ENCODE measurements at regions not wholly inside any gene's neighbourhood (a gene's known extent, or its start where the extent isn't known, plus 50 kb on each side); places are given as distances from the start of the nearest gene placed in this dataset.

DNA sequence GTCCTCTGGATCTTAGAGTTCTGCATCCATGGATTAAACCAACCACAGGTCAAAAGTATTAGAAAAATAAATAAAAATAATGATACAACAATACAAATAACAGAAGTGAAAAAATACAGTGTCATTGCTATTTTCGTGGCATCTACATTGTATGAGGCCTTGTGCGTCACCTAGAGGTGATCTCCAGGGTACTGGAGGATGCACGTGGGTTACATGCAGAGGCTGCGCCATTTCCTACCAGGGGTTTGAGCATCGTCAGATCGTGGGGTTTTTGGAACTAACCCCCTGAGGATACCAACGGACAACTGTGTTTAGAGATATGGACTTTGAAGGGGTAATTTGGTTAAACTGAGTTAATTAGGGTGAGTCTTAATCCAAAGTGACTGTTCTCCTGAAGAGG is 224.7 kb downstream of the ENGASE start:
- H3K9me3 ChIP-seq (ENCODE audit: insufficient read depth, low read length) = no peaks in the 10 kb centered on the region
- H3K4me3 ChIP-seq (ENCODE audit: insufficient read depth, low read length, poor library complexity, severe bottlenecking) = no peak overlapping the region
- H4K20me1 ChIP-seq (ENCODE audit: low read depth, low read length) = no peaks in the 10 kb centered on the region
- H3K27ac ChIP-seq (ENCODE audit: low read depth, low read length) = no peak overlapping the region
- no peak overlapping the region for H3K4me2 ChIP-seq (ENCODE audit: low read depth, low read length, poor library complexity, severe bottlenecking)
- no peaks in the 10 kb centered on the region for H3F3A ChIP-seq (ENCODE audit: insufficient read depth)
- H3K9me2 ChIP-seq (replicated peaks; ENCODE audit: insufficient read depth, low read length) = no peaks in the 10 kb centered on the region
- no peak overlapping the region for H2AFZ ChIP-seq (ENCODE audit: low read depth, low read length, severe bottlenecking)
- H3K27me3 ChIP-seq (ENCODE audit: low read length) = no peaks in the 10 kb centered on the region
- no peak overlapping the region for H3K9ac ChIP-seq (ENCODE audit: low read length)
- TF ChIP-seq, protein P1, sequence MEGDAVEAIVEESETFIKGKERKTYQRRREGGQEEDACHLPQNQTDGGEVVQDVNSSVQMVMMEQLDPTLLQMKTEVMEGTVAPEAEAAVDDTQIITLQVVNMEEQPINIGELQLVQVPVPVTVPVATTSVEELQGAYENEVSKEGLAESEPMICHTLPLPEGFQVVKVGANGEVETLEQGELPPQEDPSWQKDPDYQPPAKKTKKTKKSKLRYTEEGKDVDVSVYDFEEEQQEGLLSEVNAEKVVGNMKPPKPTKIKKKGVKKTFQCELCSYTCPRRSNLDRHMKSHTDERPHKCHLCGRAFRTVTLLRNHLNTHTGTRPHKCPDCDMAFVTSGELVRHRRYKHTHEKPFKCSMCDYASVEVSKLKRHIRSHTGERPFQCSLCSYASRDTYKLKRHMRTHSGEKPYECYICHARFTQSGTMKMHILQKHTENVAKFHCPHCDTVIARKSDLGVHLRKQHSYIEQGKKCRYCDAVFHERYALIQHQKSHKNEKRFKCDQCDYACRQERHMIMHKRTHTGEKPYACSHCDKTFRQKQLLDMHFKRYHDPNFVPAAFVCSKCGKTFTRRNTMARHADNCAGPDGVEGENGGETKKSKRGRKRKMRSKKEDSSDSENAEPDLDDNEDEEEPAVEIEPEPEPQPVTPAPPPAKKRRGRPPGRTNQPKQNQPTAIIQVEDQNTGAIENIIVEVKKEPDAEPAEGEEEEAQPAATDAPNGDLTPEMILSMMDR (IDR thresholded peaks at IDR 0.05; ENCODE audit: insufficient read depth, low read length, poor library complexity, severe bottlenecking) = no peak
- no peak for TF ChIP-seq EZH2phosphoT487 (conservative IDR thresholded peaks at IDR 0.05; ENCODE audit: low read length)
- H3K36me3 ChIP-seq (ENCODE audit: low read length) = no peaks in the 10 kb centered on the region
- no peaks in the 10 kb centered on the region for H3K79me2 ChIP-seq (ENCODE audit: insufficient read depth, low read length)

DNA sequence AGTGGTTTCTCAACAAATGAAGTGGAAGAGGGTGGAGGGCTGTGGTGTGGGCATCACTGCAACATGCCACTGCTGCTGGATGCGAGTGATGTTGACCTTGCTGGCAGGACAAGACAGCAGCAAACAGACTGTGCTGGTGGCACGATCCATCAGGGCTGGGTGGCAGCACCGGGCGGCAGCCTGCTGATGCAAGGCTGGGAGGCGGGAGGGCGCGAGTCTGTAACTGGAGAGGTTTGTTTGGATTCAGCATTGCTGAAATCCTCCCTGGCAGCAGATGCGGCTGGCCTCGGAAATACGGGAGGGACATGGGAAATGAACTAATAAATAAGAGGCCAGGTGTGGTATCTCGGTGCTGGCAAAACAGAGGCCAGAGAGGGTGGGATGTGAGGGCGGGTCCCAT is 224.2 kb downstream of the ENGASE start:
- Histone ChIP-seq H3K9ac (ENCODE audit: low read length) (no peak overlapping the region), H4K20me1 (ENCODE audit: low read depth, low read length) (no peaks in the 10 kb centered on the region), H3K9me2 (replicated peaks; ENCODE audit: insufficient read depth, low read length) (no peaks in the 10 kb centered on the region), H3K79me2 (ENCODE audit: insufficient read depth, low read length) (no peaks in the 10 kb centered on the region), H3K36me3 (ENCODE audit: low read length) (no peaks in the 10 kb centered on the region), H3K9me3 (ENCODE audit: insufficient read depth, low read length) (no peaks in the 10 kb centered on the region), H2AFZ (ENCODE audit: low read depth, low read length, severe bottlenecking) (no peak overlapping the region), H3F3A (ENCODE audit: insufficient read depth) (no peaks in the 10 kb centered on the region), H3K27me3 (ENCODE audit: low read length) (no peaks in the 10 kb centered on the region), H3K4me2 (ENCODE audit: low read depth, low read length, poor library complexity, severe bottlenecking) (no peak overlapping the region), H3K4me3 (ENCODE audit: insufficient read depth, low read length, poor library complexity, severe bottlenecking) (no peak overlapping the region), H3K27ac (ENCODE audit: low read depth, low read length) (no peak overlapping the region)
- TF ChIP-seq, protein P1 (IDR thresholded peaks at IDR 0.05; ENCODE audit: insufficient read depth, low read length, poor library complexity, severe bottlenecking) = no peak
- no peak for TF ChIP-seq EZH2phosphoT487 (conservative IDR thresholded peaks at IDR 0.05; ENCODE audit: low read length)

DNA sequence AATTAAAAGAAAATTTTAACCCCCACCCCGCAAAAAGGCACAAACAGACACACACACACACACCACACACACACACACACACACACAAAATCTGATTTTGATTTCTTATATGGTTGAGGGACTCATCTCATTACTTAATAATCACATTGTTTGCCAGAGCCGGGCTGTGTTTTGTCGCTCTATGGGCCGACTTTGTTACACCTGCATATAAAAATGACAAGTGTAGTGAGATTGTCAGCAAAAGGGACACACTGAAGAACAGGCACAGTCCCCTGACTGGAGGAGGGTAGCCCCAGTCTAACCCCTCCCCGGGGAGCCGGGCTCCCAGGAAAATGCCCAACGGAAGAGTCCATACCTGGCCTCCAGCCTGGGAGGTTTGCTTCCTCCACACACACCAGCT is 221.6 kb downstream of the ENGASE start:
- no peaks in the 10 kb centered on the region for H3K9me2 ChIP-seq (replicated peaks; ENCODE audit: insufficient read depth, low read length)
- no peaks in the 10 kb centered on the region for H3K9me3 ChIP-seq (ENCODE audit: insufficient read depth, low read length)
- H2AFZ ChIP-seq (ENCODE audit: low read depth, low read length, severe bottlenecking) = no peak overlapping the region
- H3K9ac ChIP-seq (ENCODE audit: low read length) = no peak overlapping the region
- no peaks in the 10 kb centered on the region for H3K27me3 ChIP-seq (ENCODE audit: low read length)
- no peaks in the 10 kb centered on the region for H3F3A ChIP-seq (ENCODE audit: insufficient read depth)
- H3K79me2 ChIP-seq (ENCODE audit: insufficient read depth, low read length) = no peaks in the 10 kb centered on the region
- no peaks in the 10 kb centered on the region for H4K20me1 ChIP-seq (ENCODE audit: low read depth, low read length)
- no peaks in the 10 kb centered on the region for H3K36me3 ChIP-seq (ENCODE audit: low read length)
- no peak overlapping the region for H3K4me3 ChIP-seq (ENCODE audit: insufficient read depth, low read length, poor library complexity, severe bottlenecking)
- H3K4me2 ChIP-seq (ENCODE audit: low read depth, low read length, poor library complexity, severe bottlenecking) = no peak overlapping the region
- TF ChIP-seq, protein P1 (IDR thresholded peaks at IDR 0.05; ENCODE audit: insufficient read depth, low read length, poor library complexity, severe bottlenecking) = no peak
- no peak for TF ChIP-seq EZH2phosphoT487 (conservative IDR thresholded peaks at IDR 0.05; ENCODE audit: low read length)
- H3K27ac ChIP-seq (ENCODE audit: low read depth, low read length) = no peak overlapping the region

Measured in SU-DHL-6 (cell line).